ENCODE measurements at regions not wholly inside any gene's neighbourhood (a gene's known extent, or its start where the extent isn't known, plus 50 kb on each side); places are given as distances from the start of the nearest gene placed in this dataset.
"Not testable (repeated sequence)": the region's sequence is repeated elsewhere in the genome, so short reads cannot be mapped to it uniquely, and the experiment has no call there.

- H3K9me3 Mint-ChIP-seq = no peaks in the 10 kb centered on the region
- peaks cover 10 to 13% of the 10 kb centered on the region in 2 donors for H3K27me3 Mint-ChIP-seq
- ATAC-seq (replicated peaks) (no peak), DNase-seq (no peak)
- no peak overlapping the region for H3K27ac Mint-ChIP-seq
- H3K4me1 Mint-ChIP-seq (ENCODE audit: low read depth in 2 of 2) = peaks cover 0 to 6% of the 10 kb centered on the region in 2 donors
- no peak overlapping the region for H3K4me3 Mint-ChIP-seq
- no peaks in the 10 kb centered on the region for H3K36me3 Mint-ChIP-seq (ENCODE audit: insufficient read depth)
Measured at GRCh38 chr1:229169399-229169798, 101.5 kb upstream of the RAB4A start.

GRCh38 chr1:229170274-229170673, 100.6 kb upstream of the RAB4A start:
- Mint-ChIP-seq H3K36me3 (ENCODE audit: insufficient read depth) (no peaks in the 10 kb centered on the region), H3K27me3 (peaks cover 10 to 16% of the 10 kb centered on the region in 2 donors), H3K4me1 (ENCODE audit: low read depth in 2 of 2) (peaks cover 0 to 1% of the 10 kb centered on the region in 2 donors), H3K9me3 (no peaks in the 10 kb centered on the region), H3K4me3 (no peak overlapping the region), H3K27ac (no peak overlapping the region)
- DNase-seq (no peak), ATAC-seq (replicated peaks) (no peak)

DNA sequence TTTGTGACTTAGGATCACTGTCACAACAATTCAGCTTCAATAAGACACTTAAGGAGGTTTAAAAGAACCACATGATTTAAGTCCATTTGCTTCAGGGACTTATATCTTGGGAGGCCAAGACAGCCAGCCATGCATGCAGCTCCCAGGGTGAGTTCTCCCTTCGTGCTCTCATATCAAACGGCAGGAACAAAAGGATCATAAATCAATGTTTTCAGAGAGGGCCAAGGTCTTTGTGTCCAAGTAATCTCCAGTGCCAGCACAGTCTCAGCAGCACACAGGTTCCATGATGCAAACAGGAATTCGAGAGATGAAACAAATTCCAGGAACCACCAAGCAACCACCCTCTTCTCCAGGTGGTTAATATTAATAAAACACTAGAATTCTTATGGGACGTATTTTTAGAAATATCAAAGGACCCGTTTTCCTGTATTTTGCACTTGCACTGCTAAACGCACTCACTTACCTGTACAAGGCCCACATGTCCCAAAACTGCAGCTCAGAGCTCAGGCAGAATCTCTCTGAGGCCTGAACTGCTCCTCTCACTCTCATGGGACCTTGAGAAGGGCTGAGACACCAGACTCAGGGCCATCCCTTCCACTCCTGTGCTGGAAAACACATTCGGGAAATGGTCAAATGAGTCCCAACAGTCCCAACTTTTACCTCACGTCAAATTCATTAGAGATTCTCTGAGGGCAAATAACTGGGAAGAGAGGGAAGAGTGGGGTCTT, 100.0 kb upstream of the RAB4A start:
- Mint-ChIP-seq H3K27ac (no peak overlapping the region), H3K36me3 (ENCODE audit: insufficient read depth) (no peaks in the 10 kb centered on the region), H3K27me3 (peaks cover 10 to 13% of the 10 kb centered on the region in 2 donors), H3K9me3 (no peaks in the 10 kb centered on the region), H3K4me3 (no peak overlapping the region), H3K4me1 (ENCODE audit: low read depth in 2 of 2) (no peaks in the 10 kb centered on the region)
- DNase-seq (no peak), ATAC-seq (replicated peaks) (no peak)

GRCh38 chr1:229171934-229172333, 99.0 kb upstream of the RAB4A start:
- no peak for DNase-seq
- H3K4me1 Mint-ChIP-seq (ENCODE audit: low read depth in 2 of 2) = no peaks in the 10 kb centered on the region
- H3K4me3 Mint-ChIP-seq = no peak overlapping the region
- no peaks in the 10 kb centered on the region for H3K9me3 Mint-ChIP-seq
- H3K27me3 Mint-ChIP-seq = peaks cover 10 to 12% of the 10 kb centered on the region in 2 donors
- no peaks in the 10 kb centered on the region for H3K36me3 Mint-ChIP-seq (ENCODE audit: insufficient read depth)
- ATAC-seq (replicated peaks) = no peak
- no peak overlapping the region for H3K27ac Mint-ChIP-seq

GRCh38 chr1:229173491-229174476, 97.1 kb upstream of the RAB4A start:
- H3K27ac Mint-ChIP-seq; H3K9me3 Mint-ChIP-seq; H3K27me3 Mint-ChIP-seq; H3K36me3 Mint-ChIP-seq (ENCODE audit: insufficient read depth); DNase-seq; ATAC-seq (replicated peaks); H3K4me1 Mint-ChIP-seq (ENCODE audit: low read depth in 2 of 2); H3K4me3 Mint-ChIP-seq: not testable (repeated sequence)

GRCh38 chr1:229175297-229175696, 95.6 kb upstream of the RAB4A start:
- not testable (repeated sequence) for H3K4me1 Mint-ChIP-seq (ENCODE audit: low read depth in 2 of 2); ATAC-seq (replicated peaks); H3K27ac Mint-ChIP-seq; H3K9me3 Mint-ChIP-seq; H3K27me3 Mint-ChIP-seq; DNase-seq; H3K36me3 Mint-ChIP-seq (ENCODE audit: insufficient read depth); H3K4me3 Mint-ChIP-seq

GRCh38 chr1:229176457-229176856, 94.5 kb upstream of the RAB4A start:
- not testable (repeated sequence) for H3K36me3 Mint-ChIP-seq (ENCODE audit: insufficient read depth); H3K27me3 Mint-ChIP-seq; H3K4me1 Mint-ChIP-seq (ENCODE audit: low read depth in 2 of 2); H3K27ac Mint-ChIP-seq; ATAC-seq (replicated peaks); H3K4me3 Mint-ChIP-seq; H3K9me3 Mint-ChIP-seq; DNase-seq

- Mint-ChIP-seq H3K36me3 (ENCODE audit: insufficient read depth) (no peaks in the 10 kb centered on the region), H3K27ac (no peak overlapping the region), H3K4me1 (ENCODE audit: low read depth in 2 of 2) (no peaks in the 10 kb centered on the region), H3K9me3 (no peaks in the 10 kb centered on the region), H3K27me3 (no peaks in the 10 kb centered on the region), H3K4me3 (no peak overlapping the region)
- DNase-seq (no peak), ATAC-seq (replicated peaks) (no peak)
Measured at GRCh38 chr1:229180161-229180560, 90.8 kb upstream of the RAB4A start.

DNA sequence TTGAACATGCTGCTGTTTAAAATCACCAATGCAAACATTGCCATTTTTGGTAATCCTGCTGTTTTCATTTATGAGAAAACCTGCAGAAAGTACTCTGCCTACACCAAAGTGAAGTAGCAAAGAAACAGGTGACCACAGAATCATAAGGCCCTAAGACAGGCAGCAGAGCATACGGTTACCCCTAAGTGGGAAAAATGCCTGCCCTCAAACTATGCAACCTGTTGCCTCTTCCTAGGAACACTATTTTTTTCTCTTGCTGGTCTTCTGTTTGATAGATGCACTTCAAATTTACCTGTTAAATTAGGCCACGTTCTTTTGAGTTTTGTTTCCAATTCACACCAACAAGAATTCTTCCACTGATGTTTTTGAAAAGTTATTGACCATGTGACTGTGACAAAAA, 89.5 kb upstream of the RAB4A start:
- ATAC-seq (replicated peaks) = no peak
- peaks cover under 1 to 1% of the 10 kb centered on the region in 2 donors for H3K4me1 Mint-ChIP-seq (ENCODE audit: low read depth in 2 of 2)
- no peak for DNase-seq
- H3K36me3 Mint-ChIP-seq (ENCODE audit: insufficient read depth) = no peaks in the 10 kb centered on the region
- no peak overlapping the region for H3K4me3 Mint-ChIP-seq
- H3K27ac Mint-ChIP-seq = no peak overlapping the region
- H3K9me3 Mint-ChIP-seq = no peaks in the 10 kb centered on the region
- no peaks in the 10 kb centered on the region for H3K27me3 Mint-ChIP-seq

- no peaks in the 10 kb centered on the region for H3K9me3 Mint-ChIP-seq
- DNase-seq = no peak
- peaks cover 5 to 6% of the 10 kb centered on the region in 2 donors for H3K4me1 Mint-ChIP-seq (ENCODE audit: low read depth in 2 of 2)
- H3K36me3 Mint-ChIP-seq (ENCODE audit: insufficient read depth) = no peaks in the 10 kb centered on the region
- H3K27ac Mint-ChIP-seq = no peak overlapping the region
- no peaks in the 10 kb centered on the region for H3K27me3 Mint-ChIP-seq
- ATAC-seq (replicated peaks) = no peak
- H3K4me3 Mint-ChIP-seq = no peak overlapping the region
Measured at GRCh38 chr1:229183588-229183987, 87.3 kb upstream of the RAB4A start.

DNA sequence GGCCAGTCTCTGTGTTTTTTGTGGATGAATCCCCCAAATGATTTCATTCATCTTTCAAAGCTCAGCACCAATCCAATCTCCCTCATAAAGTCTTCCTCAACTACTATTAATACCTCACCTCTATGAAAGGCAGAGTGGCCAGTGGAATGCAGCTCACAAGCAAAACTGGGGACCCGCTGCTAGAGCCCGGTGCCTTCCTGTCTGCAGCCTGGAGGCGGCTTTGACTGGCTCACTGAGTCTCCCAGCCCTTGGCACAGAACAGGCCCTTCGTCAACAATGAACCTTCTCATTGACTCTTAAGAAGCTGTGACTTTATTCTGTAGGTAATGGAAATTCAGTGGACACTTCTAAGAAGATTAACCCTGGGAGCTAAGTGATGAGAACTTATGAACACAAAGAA, 86.8 kb upstream of the RAB4A start:
- Mint-ChIP-seq H3K36me3 (ENCODE audit: insufficient read depth) (no peaks in the 10 kb centered on the region), H3K9me3 (no peaks in the 10 kb centered on the region), H3K4me1 (ENCODE audit: low read depth in 2 of 2) (peaks cover 5 to 6% of the 10 kb centered on the region in 2 donors), H3K4me3 (no peak overlapping the region), H3K27me3 (no peaks in the 10 kb centered on the region), H3K27ac (no peak overlapping the region)
- no peak for DNase-seq
- no peak for ATAC-seq (replicated peaks)

GRCh38 chr1:229185963-229186362, 84.9 kb upstream of the RAB4A start:
- no peaks in the 10 kb centered on the region for H3K9me3 Mint-ChIP-seq
- H3K27ac Mint-ChIP-seq = peak overlapping the region; percentile 78 to 81
- no peaks in the 10 kb centered on the region for H3K27me3 Mint-ChIP-seq
- no peak overlapping the region for H3K4me3 Mint-ChIP-seq
- peaks cover 6 to 10% of the 10 kb centered on the region in 2 donors for H3K4me1 Mint-ChIP-seq (ENCODE audit: low read depth in 2 of 2)
- H3K36me3 Mint-ChIP-seq (ENCODE audit: insufficient read depth) = no peaks in the 10 kb centered on the region
- no peak for DNase-seq
- no peak for ATAC-seq (replicated peaks)

- no peaks in the 10 kb centered on the region for H3K36me3 Mint-ChIP-seq (ENCODE audit: insufficient read depth)
- H3K27me3 Mint-ChIP-seq = no peaks in the 10 kb centered on the region
- ATAC-seq (replicated peaks) = peak; percentile 53
- DNase-seq = no peak
- H3K27ac Mint-ChIP-seq = peak overlapping the region; percentile 78 to 81
- H3K4me3 Mint-ChIP-seq = no peak overlapping the region
- H3K9me3 Mint-ChIP-seq = no peaks in the 10 kb centered on the region
- peaks cover 8 to 14% of the 10 kb centered on the region in 2 donors for H3K4me1 Mint-ChIP-seq (ENCODE audit: low read depth in 2 of 2)
Measured at GRCh38 chr1:229186373-229187056, 84.4 kb upstream of the RAB4A start.

Measured in effector memory CD8-positive, alpha-beta T cell (primary cell).